Hepatocyte (in vitro differentiated cells): ENCODE measurements at regions not wholly inside any gene's neighbourhood (a gene's known extent, or its start where the extent isn't known, plus 50 kb on each side); places are given as distances from the start of the nearest gene placed in this dataset.

Experiments
- DNase-seq: peaks from one replicate; pipeline ENCODE4 v3.0.0-alpha.2; 2016; ENCODE audit warnings: low spot score
- H2AFZ ChIP-seq: fragments of 200-600 bp; sonication (generic); 2 replicates; pipeline ENCODE4 v1.6.0; 2016; ENCODE audit warnings: antibody characterized with exemption, mild to moderate bottlenecking
- H3K27ac ChIP-seq: fragments of 200-600 bp; sonication (generic); 2 replicates; pipeline ENCODE4 v1.5.1; 2016; ENCODE audit warnings: mild to moderate bottlenecking
- H3K27me3 ChIP-seq: fragments of 200-600 bp; sonication (generic); 2 replicates; pipeline ENCODE4 v1.6.1; 2016
- H3K36me3 ChIP-seq: fragments of 200-600 bp; sonication (generic); replicated peaks from 2 replicates; pipeline ENCODE4 v1.5.1; 2016; ENCODE audit warnings: low read depth; ENCODE audit not compliant: insufficient read depth
- H3K4me1 ChIP-seq: fragments of 200-600 bp; sonication (generic); 2 replicates; pipeline ENCODE4 v1.5.1; 2016; ENCODE audit warnings: mild to moderate bottlenecking, moderate library complexity; ENCODE audit not compliant: insufficient read depth
- H3K4me2 ChIP-seq: fragments of 200-600 bp; sonication (generic); 2 replicates; pipeline ENCODE4 v1.6.0; 2016
- H3K4me3 ChIP-seq: fragments of 200-600 bp; sonication (generic); 2 replicates; pipeline ENCODE4 v1.5.1; 2016; ENCODE audit warnings: mild to moderate bottlenecking
- H3K79me2 ChIP-seq: fragments of 200-600 bp; sonication (generic); 2 replicates; pipeline ENCODE4 v1.6.0; 2017; ENCODE audit warnings: mild to moderate bottlenecking
- H3K9me2 ChIP-seq: fragments of 200-600 bp; sonication (generic); replicated peaks from 2 replicates; pipeline ENCODE4 v1.6.0; 2017; ENCODE audit warnings: mild to moderate bottlenecking; ENCODE audit not compliant: insufficient read depth
- H3K9me3 ChIP-seq: fragments of 200-600 bp; sonication (generic); 2 replicates; pipeline ENCODE4 v1.5.1; 2016; ENCODE audit warnings: low read depth, mild to moderate bottlenecking
- H4K20me1 ChIP-seq: fragments of 200-600 bp; sonication (generic); 2 replicates; pipeline ENCODE4 v1.6.0; 2016; ENCODE audit warnings: mild to moderate bottlenecking; ENCODE audit not compliant: insufficient read depth, poor library complexity, severe bottlenecking
- CTCF ChIP-seq: fragments of 200-600 bp; sonication (generic); IDR thresholded peaks from 2 replicates; pipeline ENCODE4 v1.5.1; 2016; ENCODE audit warnings: antibody characterized with exemption, mild to moderate bottlenecking; ENCODE audit not compliant: poor library complexity
- EZH2 ChIP-seq: fragments of 200-600 bp; sonication (generic); IDR thresholded peaks from 2 replicates; pipeline ENCODE4 v1.6.1; 2016; ENCODE audit warnings: antibody characterized with exemption, mild to moderate bottlenecking, borderline replicate concordance
- EZH2phosphoT487 ChIP-seq: fragments of 200-600 bp; sonication (generic); IDR thresholded peaks from one replicate; pipeline ENCODE4 v1.6.1; 2018; ENCODE audit warnings: antibody characterized with exemption, mild to moderate bottlenecking, low read depth, moderate library complexity; ENCODE audit not compliant: unreplicated experiment, severe bottlenecking
- WGBS: methylation state at CpG from one replicate; pipeline ENCODE4 v1.1.6; 2016; ENCODE audit warnings: low lambda C conversion rate; ENCODE audit errors: missing lambda C conversion rate; 5-methylcytosine and 5-hydroxymethylcytosine counted together

GRCh38 chr11:45075519-45075918 lies 70.9 kb upstream of the PRDM11 start:
- no peaks in the 10 kb centered on the region for H3K27me3 ChIP-seq
- no peaks in the 10 kb centered on the region for H3K9me3 ChIP-seq
- H3K9me2 ChIP-seq = no peaks in the 10 kb centered on the region
- no peaks in the 10 kb centered on the region for H3K4me1 ChIP-seq
- H3K36me3 ChIP-seq = no peaks in the 10 kb centered on the region
- no peak overlapping the region for H3K4me3 ChIP-seq
- 73% methylated on average over 3 of the region's 4 CpGs for WGBS
- H4K20me1 ChIP-seq = no peaks in the 10 kb centered on the region
- no peak for DNase-seq
- H3K27ac ChIP-seq = no peak overlapping the region
- TF ChIP-seq EZH2phosphoT487 (no peak), CTCF (no peak), EZH2 (no peak)
- no peak overlapping the region for H3K4me2 ChIP-seq
- no peaks in the 10 kb centered on the region for H3K79me2 ChIP-seq
- H2AFZ ChIP-seq = no peak overlapping the region

GRCh38 chr11:45075952-45076351 lies 70.5 kb upstream of the PRDM11 start:
- no peaks in the 10 kb centered on the region for H4K20me1 ChIP-seq
- H3K27ac ChIP-seq = no peak overlapping the region
- no peaks in the 10 kb centered on the region for H3K9me2 ChIP-seq
- no peaks in the 10 kb centered on the region for H3K79me2 ChIP-seq
- 89% methylated on average over 4 of the region's 4 CpGs for WGBS
- no peaks in the 10 kb centered on the region for H3K36me3 ChIP-seq
- H3K9me3 ChIP-seq = no peaks in the 10 kb centered on the region
- no peak overlapping the region for H3K4me3 ChIP-seq
- no peak for TF ChIP-seq EZH2
- no peak for TF ChIP-seq EZH2phosphoT487
- TF ChIP-seq CTCF = no peak
- no peak for DNase-seq
- H3K4me1 ChIP-seq = no peaks in the 10 kb centered on the region
- no peak overlapping the region for H3K4me2 ChIP-seq
- H2AFZ ChIP-seq = no peak overlapping the region
- H3K27me3 ChIP-seq = no peaks in the 10 kb centered on the region

GRCh38 chr11:45076761-45077160 lies 69.7 kb upstream of the PRDM11 start:
- no peak for DNase-seq
- H4K20me1 ChIP-seq = no peaks in the 10 kb centered on the region
- no peak overlapping the region for H3K4me3 ChIP-seq
- no peaks in the 10 kb centered on the region for H3K4me1 ChIP-seq
- H3K27ac ChIP-seq = no peak overlapping the region
- WGBS = 71% methylated on average over 2 of the region's 2 CpGs
- no peak overlapping the region for H3K4me2 ChIP-seq
- no peaks in the 10 kb centered on the region for H3K36me3 ChIP-seq
- no peak overlapping the region for H2AFZ ChIP-seq
- H3K27me3 ChIP-seq = no peaks in the 10 kb centered on the region
- no peaks in the 10 kb centered on the region for H3K9me2 ChIP-seq
- TF ChIP-seq CTCF (no peak), EZH2 (no peak), EZH2phosphoT487 (no peak)
- no peaks in the 10 kb centered on the region for H3K9me3 ChIP-seq
- H3K79me2 ChIP-seq = no peaks in the 10 kb centered on the region
